Lung (tissue), 11 donors: ENCODE measurements at regions not wholly inside any gene's neighbourhood (a gene's known extent, or its start where the extent isn't known, plus 50 kb on each side); places are given as distances from the start of the nearest gene placed in this dataset.

Experiments
- ATAC-seq: fragments of 200-7000 bp; cut with Tn5 transposase; one replicate; pipeline ENCODE4 v1.9.1; 2020; ENCODE audit warnings: moderate number of reproducible peaks; ENCODE audit not compliant: insufficient read depth, low FRiP score
- DNase-seq, 3 donors: peaks; one replicate each; pipeline ENCODE4 v3.0.0-alpha.2; 2013 to 2017
- H3K27ac ChIP-seq, 2 donors: one replicate each; pipeline ENCODE4 v1.5.1; 2013; ENCODE audit warnings: mild to moderate bottlenecking in 2 of 2, moderate library complexity in 2 of 2, control low read depth in 1 of 2, inconsistent platforms in 1 of 2, low read depth in 1 of 2, low read length in 1 of 2
- H3K27me3 ChIP-seq, 3 donors: one replicate each; pipeline ENCODE4 v1.5.1; 2013; ENCODE audit warnings: low read length in 2 of 3; ENCODE audit not compliant: control insufficient read depth in 3 of 3, insufficient read depth in 3 of 3
- H3K36me3 ChIP-seq, 4 donors: one replicate each; pipeline ENCODE4 v1.5.1; 2013; ENCODE audit warnings: low read length in 4 of 4, mild to moderate bottlenecking in 1 of 4, moderate library complexity in 1 of 4; ENCODE audit not compliant: control insufficient read depth in 4 of 4, insufficient read depth in 4 of 4
- H3K4me1 ChIP-seq, 5 donors: one replicate each; pipeline ENCODE4 v1.5.1; 2013; ENCODE audit warnings: low read length in 5 of 5, mild to moderate bottlenecking in 2 of 5, moderate library complexity in 1 of 5; ENCODE audit not compliant: control insufficient read depth in 5 of 5, insufficient read depth in 5 of 5
- H3K4me3 ChIP-seq: one replicate; pipeline ENCODE4 v1.5.1; 2013; ENCODE audit warnings: mild to moderate bottlenecking, control low read depth, moderate library complexity
- H3K9ac ChIP-seq, 2 donors: one replicate each; pipeline ENCODE4 v1.5.1; 2013; ENCODE audit warnings: low read length in 2 of 2, control low read depth in 1 of 2; ENCODE audit not compliant: insufficient read depth in 1 of 2
- H3K9me3 ChIP-seq, 4 donors: one replicate each; pipeline ENCODE4 v1.5.1; 2013; ENCODE audit warnings: low read length in 3 of 4, mild to moderate bottlenecking in 1 of 4, moderate library complexity in 1 of 4; ENCODE audit not compliant: control insufficient read depth in 4 of 4, insufficient read depth in 3 of 4
- CTCF ChIP-seq: IDR thresholded peaks from 2 replicates; pipeline ENCODE4 v1.5.1; 2012; ENCODE audit warnings: mild to moderate bottlenecking; ENCODE audit errors: control extremely low read depth, extremely low read depth
- WGBS, 2 donors: extraction: QIAGEN DNeasy Blood & Tissue Kit; methylation state at CpG; one replicate each; pipeline ENCODE4 v1.1.7; 2013; 5-methylcytosine and 5-hydroxymethylcytosine counted together
- donor health status: control.
- donor health status: control.
- donor health status: Bipolar disorder and iron deficiency.
- donor health status: healthy.
- donor health status: DM: yes; HTN: yes; CAD: no.

GRCh38 chr1:203421246-203421645 is 54.4 kb upstream of the PRELP start:
- no peak overlapping the region for H3K4me3 ChIP-seq
- peaks cover 0 to 12% (median 5%) of the 10 kb centered on the region in 5 donors for H3K4me1 ChIP-seq
- DNase-seq (no peak), ATAC-seq (no peak)
- no peak overlapping the region for H3K27ac ChIP-seq
- TF ChIP-seq CTCF = no peak
- no peak overlapping the region for H3K9ac ChIP-seq
- no peaks in the 10 kb centered on the region for H3K27me3 ChIP-seq
- no peaks in the 10 kb centered on the region for H3K9me3 ChIP-seq
- no peaks in the 10 kb centered on the region for H3K36me3 ChIP-seq

DNA sequence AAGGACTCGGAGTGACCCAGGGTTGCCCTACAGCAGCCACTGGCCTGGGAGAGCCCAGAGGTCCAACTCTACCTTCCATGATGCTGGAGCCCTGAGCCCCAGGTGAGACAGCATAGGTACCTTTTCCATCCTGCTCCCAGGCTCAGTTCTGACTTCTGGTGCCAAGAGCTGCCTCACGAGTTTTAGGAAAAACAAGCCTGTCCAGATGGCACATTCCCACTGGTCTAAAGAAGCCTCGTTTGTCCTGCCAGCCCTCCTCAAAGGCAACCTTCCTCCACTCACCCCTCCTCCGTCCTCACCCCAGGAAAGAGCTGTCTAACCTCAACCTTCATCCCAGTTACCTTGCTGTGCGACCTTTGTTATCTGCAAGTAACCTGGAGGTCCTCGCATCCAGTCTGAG is 53.5 kb upstream of the PRELP start:
- no peak for TF ChIP-seq CTCF
- no peaks in the 10 kb centered on the region for H3K9me3 ChIP-seq
- 90 to 93% methylated on average over 6 of the region's 6 CpGs for WGBS, 2 donors
- DNase-seq = no peak
- H3K36me3 ChIP-seq = no peaks in the 10 kb centered on the region
- no peak for ATAC-seq
- H3K9ac ChIP-seq = no peak overlapping the region
- H3K4me1 ChIP-seq = peaks cover 0 to 12% (median 5%) of the 10 kb centered on the region in 5 donors
- no peaks in the 10 kb centered on the region for H3K27me3 ChIP-seq
- no peak overlapping the region for H3K27ac ChIP-seq
- no peak overlapping the region for H3K4me3 ChIP-seq

- no peak for TF ChIP-seq CTCF
- Histone ChIP-seq H3K27me3 (no peaks in the 10 kb centered on the region), H3K27ac (no peak overlapping the region), H3K4me3 (no peak overlapping the region), H3K4me1 (peaks cover 0 to 12% (median 5%) of the 10 kb centered on the region in 5 donors), H3K36me3 (no peaks in the 10 kb centered on the region), H3K9me3 (no peaks in the 10 kb centered on the region), H3K9ac (no peak overlapping the region)
- ATAC-seq (no peak), DNase-seq (no peak)
- 82 to 87% methylated on average over 2 of the region's 2 CpGs for WGBS, 2 donors
Observed at GRCh38 chr1:203422656-203423055, 53.0 kb upstream of the PRELP start.

DNA sequence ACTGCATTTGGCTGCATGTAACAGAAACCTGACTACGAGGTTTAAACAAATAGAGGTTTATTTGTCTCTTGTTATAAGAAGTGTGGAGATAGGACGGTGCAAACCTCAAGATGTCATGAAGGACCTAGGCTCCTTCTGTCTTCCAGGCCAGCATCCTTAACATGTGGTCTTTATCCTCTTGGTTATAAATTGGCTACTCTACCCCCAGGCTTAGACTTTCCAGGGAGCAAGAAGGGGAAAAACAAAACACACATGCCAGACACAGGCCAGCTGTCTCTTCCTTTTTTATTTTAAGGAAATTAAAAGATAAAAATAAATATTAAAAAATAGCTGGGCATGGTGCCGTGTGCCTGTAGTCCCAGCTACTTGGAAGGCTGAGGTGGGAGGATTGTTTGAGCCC is 51.3 kb upstream of the PRELP start:
- peaks cover 0 to 13% (median 5%) of the 10 kb centered on the region in 5 donors for H3K4me1 ChIP-seq
- no peaks in the 10 kb centered on the region for H3K27me3 ChIP-seq
- no peaks in the 10 kb centered on the region for H3K36me3 ChIP-seq
- H3K9me3 ChIP-seq = no peaks in the 10 kb centered on the region
- 67 to 91% methylated on average over 3 of the region's 3 CpGs for WGBS, 2 donors
- no peak for DNase-seq
- no peak overlapping the region for H3K9ac ChIP-seq
- TF ChIP-seq CTCF = no peak
- ATAC-seq = no peak
- no peak overlapping the region for H3K27ac ChIP-seq
- H3K4me3 ChIP-seq = no peak overlapping the region
